HL-60 (cell line): ENCODE measurements at regions not wholly inside any gene's neighbourhood (a gene's known extent, or its start where the extent isn't known, plus 50 kb on each side); places are given as distances from the start of the nearest gene placed in this dataset.

Source experiments
- DNase-seq, 2 experiments: peaks; one replicate each; pipeline ENCODE4 v3.0.0-alpha.2; 2010 to 2020; ENCODE audit warnings: low read depth in 1 of 2, low spot score in 1 of 2
- H3K27ac ChIP-seq: fragments of 250-450 bp; sonication (Bioruptor Pico); replicated peaks from 2 replicates; pipeline ENCODE4 v1.5.1; 2020; ENCODE audit warnings: mild to moderate bottlenecking, moderate library complexity
- H3K27me3 ChIP-seq: fragments of 250-450 bp; sonication (Bioruptor Pico); 2 replicates; pipeline ENCODE4 v1.5.1; 2021; ENCODE audit warnings: mild to moderate bottlenecking, moderate library complexity; ENCODE audit not compliant: insufficient read depth, poor library complexity, severe bottlenecking
- H3K4me3 ChIP-seq: replicated peaks from 2 replicates; pipeline ENCODE4 v1.5.1; 2011; ENCODE audit warnings: mild to moderate bottlenecking, control low read depth, low read length; ENCODE audit not compliant: insufficient read depth
- CTCF ChIP-seq: IDR thresholded peaks from one replicate; pipeline ENCODE4 v1.5.1; 2011; ENCODE audit warnings: low read length, control low read depth, inconsistent platforms; ENCODE audit not compliant: insufficient read depth
- GABPA ChIP-seq: IDR thresholded peaks from 2 replicates; pipeline ENCODE4 v1.6.1; 2012; ENCODE audit warnings: low read depth
- POLR2AphosphoS5 ChIP-seq: IDR thresholded peaks from 2 replicates; pipeline ENCODE4 v1.6.1; 2012; ENCODE audit warnings: low read depth
- REST ChIP-seq: IDR thresholded peaks from 2 replicates; pipeline ENCODE4 v1.6.1; 2012; ENCODE audit warnings: low read depth; ENCODE audit not compliant: insufficient replicate concordance
- SPI1 ChIP-seq: IDR thresholded peaks from 2 replicates; pipeline ENCODE4 v1.6.1; 2012; ENCODE audit warnings: low read depth, mild to moderate bottlenecking, borderline replicate concordance

GRCh38 chr3:95474338-95474737, 1340.1 kb upstream of the EPHA6 start:
- TF ChIP-seq SPI1 (no peak), GABPA (no peak), POLR2AphosphoS5 (no peak), REST (no peak), CTCF (no peak)
- Histone ChIP-seq H3K27ac (no peak overlapping the region), H3K4me3 (no peak overlapping the region), H3K27me3 (no peaks in the 10 kb centered on the region)
- DNase-seq: no peak

DNA sequence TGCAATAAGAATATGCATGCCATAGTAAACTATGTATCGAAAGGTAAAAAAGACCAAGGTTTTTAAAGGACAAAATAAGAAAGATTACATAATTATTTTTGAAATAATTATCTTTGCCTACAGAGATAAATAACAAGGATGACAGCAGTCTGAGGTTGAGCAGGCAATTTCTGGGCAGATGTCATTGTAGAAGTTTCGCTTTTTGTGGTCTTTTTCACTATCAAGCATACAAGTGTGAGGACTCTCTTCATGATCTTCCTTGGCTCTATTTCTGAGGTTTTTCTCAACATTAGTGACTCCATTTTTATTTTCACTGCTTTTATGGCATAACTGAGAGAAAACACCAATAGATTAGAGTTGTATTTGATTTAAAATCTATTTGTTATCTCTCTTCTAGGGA, 1337.9 kb upstream of the EPHA6 start:
- no peak for TF ChIP-seq GABPA
- no peak for TF ChIP-seq SPI1
- TF ChIP-seq REST: no peak
- TF ChIP-seq CTCF: no peak
- no peak for TF ChIP-seq POLR2AphosphoS5
- DNase-seq: no peak

DNA sequence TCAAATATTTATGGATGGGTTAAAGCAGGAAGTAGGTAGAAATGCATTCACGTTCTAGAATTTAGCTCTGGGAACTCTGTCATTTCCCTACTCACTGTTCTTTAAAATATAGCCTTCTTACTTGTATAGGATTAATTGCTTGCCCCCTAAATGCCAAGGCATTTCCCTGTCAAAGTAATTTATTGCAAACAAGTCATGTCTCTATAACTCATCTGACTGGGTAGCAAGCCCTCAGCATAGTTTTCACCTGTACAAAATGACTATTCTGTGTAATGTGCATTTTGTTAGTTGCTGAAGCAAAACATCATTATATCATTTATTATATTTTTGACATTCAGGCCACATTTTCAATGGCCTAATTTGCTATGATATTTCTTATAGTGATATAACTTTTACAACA, 1308.2 kb upstream of the EPHA6 start:
- TF ChIP-seq SPI1 (no peak), POLR2AphosphoS5 (no peak), CTCF (no peak), GABPA (no peak), REST (no peak)
- Histone ChIP-seq H3K4me3 (no peak overlapping the region), H3K27ac (no peak overlapping the region), H3K27me3 (no peaks in the 10 kb centered on the region)
- DNase-seq: no peak

More for the DNA sequence above, 1337.9 kb upstream of the EPHA6 start:
- H3K27me3 ChIP-seq: no peaks in the 10 kb centered on the region
- H3K27ac ChIP-seq: no peak overlapping the region
- no peak overlapping the region for H3K4me3 ChIP-seq
